ENCODE measurements at regions not wholly inside any gene's neighbourhood (a gene's known extent, or its start where the extent isn't known, plus 50 kb on each side); places are given as distances from the start of the nearest gene placed in this dataset.

DNA sequence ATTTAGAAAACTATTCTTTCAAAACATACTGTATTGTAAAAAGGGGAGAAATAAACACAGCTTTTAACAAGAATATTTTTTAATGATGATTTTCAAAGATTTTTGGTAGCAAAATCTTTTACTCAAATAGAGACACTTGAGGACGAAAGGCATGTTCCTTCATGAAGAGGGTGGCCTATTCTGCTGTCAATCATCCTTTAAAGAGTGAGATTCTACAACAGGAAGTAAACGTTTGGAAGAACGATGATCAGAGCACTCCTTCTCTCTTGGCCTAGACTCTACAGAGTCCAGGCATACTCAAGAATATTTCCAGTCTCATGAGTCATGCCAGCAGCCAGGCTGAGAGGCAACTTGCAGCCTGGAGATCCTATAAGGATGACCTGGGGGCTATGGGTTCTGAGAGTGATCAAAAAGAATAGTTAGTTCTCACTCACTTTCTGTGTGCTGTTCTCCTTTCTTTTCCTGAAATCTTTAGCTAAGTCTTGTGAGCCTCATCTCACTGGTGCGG, 62.4 kb upstream of the TCF4 start:
- FAIRE-seq (no peak), DNase-seq (ENCODE audit: insufficient read length) (no peak)
- TF ChIP-seq TAF1 (IDR thresholded peaks at IDR 0.05; ENCODE audit: borderline replicate concordance, low read depth, low read length) = no peak
- TF ChIP-seq POLR2A (IDR thresholded peaks at IDR 0.05; ENCODE audit: low read depth, low read length) = no peak
- no peak for TF ChIP-seq POLR2AphosphoS5 (IDR thresholded peaks at IDR 0.05; ENCODE audit: low read depth, low read length)

DNA sequence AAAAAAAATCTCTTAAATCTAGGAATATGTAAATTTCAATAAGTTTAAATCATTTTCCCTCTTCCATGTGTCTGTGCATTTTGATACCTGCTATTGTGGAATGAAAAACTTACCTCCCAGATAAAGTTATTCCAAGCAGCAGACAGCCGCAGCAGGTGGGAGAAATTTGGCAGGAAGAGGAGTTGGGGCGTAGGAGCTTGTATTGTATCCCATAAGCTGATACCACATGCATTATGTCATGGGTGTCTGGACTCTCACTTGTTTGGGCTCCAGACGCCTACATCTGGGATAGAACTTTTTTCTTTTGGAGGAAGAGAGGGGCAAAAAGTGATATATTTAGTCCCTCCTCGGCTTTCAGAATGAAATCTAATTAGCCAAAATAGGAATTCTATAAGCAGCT, 59.3 kb upstream of the TCF4 start:
- FAIRE-seq = no peak
- DNase-seq (ENCODE audit: insufficient read length) = no peak
- TF ChIP-seq POLR2AphosphoS5 (IDR thresholded peaks at IDR 0.05; ENCODE audit: low read depth, low read length) = no peak
- TF ChIP-seq TAF1 (IDR thresholded peaks at IDR 0.05; ENCODE audit: borderline replicate concordance, low read depth, low read length) = no peak
- no peak for TF ChIP-seq POLR2A (IDR thresholded peaks at IDR 0.05; ENCODE audit: low read depth, low read length)

DNA sequence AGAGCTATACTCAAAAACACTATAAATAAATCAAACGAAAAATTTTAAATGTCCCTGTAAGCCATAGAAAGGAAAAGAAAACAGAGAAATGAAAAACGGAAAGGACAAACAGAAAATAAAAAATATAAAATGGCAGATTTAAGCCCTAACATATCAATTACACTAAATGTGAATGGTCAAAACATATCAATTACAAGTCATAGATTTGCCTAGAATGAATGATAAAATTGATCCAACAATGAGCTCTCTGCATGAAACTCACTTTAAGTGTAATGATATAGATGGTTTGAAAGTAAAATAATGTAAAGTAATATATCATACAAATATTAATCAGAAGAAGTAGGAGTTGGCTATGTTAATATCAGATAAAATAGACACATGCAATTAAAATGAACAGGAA, 54.2 kb upstream of the TCF4 start:
- no peak for DNase-seq (ENCODE audit: insufficient read length)
- TF ChIP-seq POLR2AphosphoS5 (IDR thresholded peaks at IDR 0.05; ENCODE audit: low read depth, low read length) (no peak), POLR2A (IDR thresholded peaks at IDR 0.05; ENCODE audit: low read depth, low read length) (no peak), TAF1 (IDR thresholded peaks at IDR 0.05; ENCODE audit: borderline replicate concordance, low read depth, low read length) (no peak)
- FAIRE-seq = no peak

DNA sequence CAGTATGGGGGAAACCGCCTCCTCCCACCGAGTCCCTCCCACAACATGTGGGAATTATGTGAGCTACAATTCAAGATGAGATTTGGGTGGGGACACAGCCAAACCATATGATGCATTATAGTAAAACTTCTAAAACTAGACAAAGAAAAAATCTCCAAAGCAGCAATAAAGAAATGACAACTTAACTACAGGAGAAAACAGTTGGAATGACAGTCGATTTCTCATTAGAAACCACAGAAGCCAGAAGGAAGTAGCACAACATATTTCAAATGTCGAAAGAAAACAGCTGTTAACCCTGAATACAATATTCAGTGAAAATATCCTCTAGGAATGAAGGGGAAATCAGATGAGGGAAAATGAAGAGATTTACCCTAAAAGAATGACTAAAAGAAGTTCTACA, 53.5 kb upstream of the TCF4 start:
- FAIRE-seq (no peak), DNase-seq (ENCODE audit: insufficient read length) (no peak)
- TF ChIP-seq POLR2A (IDR thresholded peaks at IDR 0.05; ENCODE audit: low read depth, low read length) (no peak), TAF1 (IDR thresholded peaks at IDR 0.05; ENCODE audit: borderline replicate concordance, low read depth, low read length) (no peak), POLR2AphosphoS5 (IDR thresholded peaks at IDR 0.05; ENCODE audit: low read depth, low read length) (no peak)

Data from GM12892 (cell line).